SK-N-MC (cell line): ENCODE measurements at regions not wholly inside any gene's neighbourhood (a gene's known extent, or its start where the extent isn't known, plus 50 kb on each side); places are given as distances from the start of the nearest gene placed in this dataset.

Experiments
- EZH2 ChIP-seq: fragments of 200-600 bp; sonication (generic); IDR thresholded peaks from one replicate; pipeline ENCODE4 v1.6.1; 2017; ENCODE audit warnings: antibody characterized with exemption
- FOXP2 ChIP-seq: optimal IDR thresholded peaks from 2 replicates; pipeline ENCODE3; 2011; ENCODE audit warnings: mild to moderate bottlenecking, moderate library complexity; ENCODE audit not compliant: insufficient read depth; ENCODE audit errors: extremely low read length, control extremely low read depth
- POLR2AphosphoS5 ChIP-seq: IDR thresholded peaks from 2 replicates; pipeline ENCODE4 v1.6.1; 2012; ENCODE audit warnings: mild to moderate bottlenecking, low read depth, low read length, borderline replicate concordance

DNA sequence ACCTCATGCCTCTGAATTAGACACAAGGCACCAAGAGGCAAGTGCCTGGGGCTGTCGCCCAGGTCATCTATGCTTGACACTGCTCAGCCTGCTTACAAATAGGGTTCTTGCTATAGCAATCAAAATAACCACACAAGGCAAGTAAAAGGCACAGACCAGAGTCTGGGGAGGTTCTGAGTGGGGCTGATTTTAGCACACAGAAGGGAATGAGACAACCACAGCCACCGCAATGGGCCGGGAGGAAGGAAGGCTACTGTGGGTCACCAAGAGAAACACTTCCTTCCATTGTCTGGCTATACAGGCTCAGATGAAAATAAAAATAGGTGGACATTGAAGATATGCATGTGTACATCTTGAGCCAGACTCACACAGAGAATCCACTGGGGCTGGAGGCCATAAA lies 159.1 kb downstream of the DLEU7 start:
- TF ChIP-seq POLR2AphosphoS5 (no peak), EZH2 (no peak), FOXP2 (no peak)
